ENCODE measurements at regions not wholly inside any gene's neighbourhood (a gene's known extent, or its start where the extent isn't known, plus 50 kb on each side); places are given as distances from the start of the nearest gene placed in this dataset.

GRCh38 chr5:61942462-61943049, 363.4 kb upstream of the KIF2A start:
- TF ChIP-seq CTCF (IDR thresholded peaks at IDR 0.05; ENCODE audit: low read depth, low read length): no peak
- H3K4me3 ChIP-seq (ENCODE audit: low read depth, low read length): no peak overlapping the region

DNA sequence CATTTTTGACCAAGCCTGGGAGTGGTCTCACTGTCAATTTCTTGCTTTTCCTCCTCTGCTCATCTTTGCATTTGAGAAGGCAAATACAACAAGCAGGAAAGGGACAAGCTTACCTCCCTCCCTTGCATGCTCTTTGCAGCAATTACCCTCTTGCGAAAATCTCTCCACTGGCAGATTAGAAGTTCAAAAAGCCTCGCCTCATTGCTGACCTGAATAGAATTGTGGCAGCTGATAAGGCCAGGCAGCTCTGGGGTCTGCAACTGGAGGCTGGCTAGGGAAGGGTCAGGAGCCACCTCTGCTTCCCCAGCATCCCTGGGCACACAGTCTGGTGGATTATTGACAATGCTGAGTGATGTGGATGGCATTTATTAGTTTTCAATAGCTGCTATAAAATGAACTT, 362.3 kb upstream of the KIF2A start:
- no peak for TF ChIP-seq CTCF (IDR thresholded peaks at IDR 0.05; ENCODE audit: low read depth, low read length)
- H3K4me3 ChIP-seq (ENCODE audit: low read depth, low read length): no peak overlapping the region

GRCh38 chr5:61948151-61948550, 357.9 kb upstream of the KIF2A start:
- no peak overlapping the region for H3K4me3 ChIP-seq (ENCODE audit: low read depth, low read length)
- TF ChIP-seq CTCF (IDR thresholded peaks at IDR 0.05; ENCODE audit: low read depth, low read length): no peak

- TF ChIP-seq CTCF (IDR thresholded peaks at IDR 0.05; ENCODE audit: low read depth, low read length): no peak
- H3K4me3 ChIP-seq (ENCODE audit: low read depth, low read length): no peak overlapping the region
Measured at GRCh38 chr5:61949054-61949678, 356.8 kb upstream of the KIF2A start.

GRCh38 chr5:61949679-61950435, 356.1 kb upstream of the KIF2A start:
- no peak for TF ChIP-seq CTCF (IDR thresholded peaks at IDR 0.05; ENCODE audit: low read depth, low read length)
- no peak overlapping the region for H3K4me3 ChIP-seq (ENCODE audit: low read depth, low read length)

GRCh38 chr5:61951295-61951694, 354.7 kb upstream of the KIF2A start:
- TF ChIP-seq CTCF (IDR thresholded peaks at IDR 0.05; ENCODE audit: low read depth, low read length): no peak
- H3K4me3 ChIP-seq (ENCODE audit: low read depth, low read length): no peak overlapping the region

GRCh38 chr5:61953913-61954312, 352.1 kb upstream of the KIF2A start:
- no peak for TF ChIP-seq CTCF (IDR thresholded peaks at IDR 0.05; ENCODE audit: low read depth, low read length)
- H3K4me3 ChIP-seq (ENCODE audit: low read depth, low read length): no peak overlapping the region

Data from WI38 (cell line).